ENCODE measurements at regions not wholly inside any gene's neighbourhood (a gene's known extent, or its start where the extent isn't known, plus 50 kb on each side); places are given as distances from the start of the nearest gene placed in this dataset.

GRCh38 chr2:142672698-142673097, 204.8 kb upstream of the KYNU start:
- DNase-seq = no peak
- Histone ChIP-seq H3K4me1 (ENCODE audit: control insufficient read depth in 1 of 2, insufficient read depth in 2 of 2, low read length in 2 of 2) (no peaks in the 10 kb centered on the region), H3K36me3 (ENCODE audit: control insufficient read depth in 1 of 2, insufficient read depth in 2 of 2, low read length in 1 of 2) (no peaks in the 10 kb centered on the region), H3K4me3 (ENCODE audit: low read length in 2 of 2) (no peak overlapping the region), H3K27ac (ENCODE audit: low read depth in 1 of 2, low read length in 2 of 2) (no peak overlapping the region), H3K27me3 (ENCODE audit: control insufficient read depth in 1 of 2, insufficient read depth in 2 of 2, low read length in 1 of 2) (no peaks in the 10 kb centered on the region), H3K9me3 (ENCODE audit: control insufficient read depth, low read length) (no peaks in the 10 kb centered on the region)
- intact Hi-C loops (cut with DNase I) = no loop called here
- WGBS, 2 donors = 76 to 77% methylated on average over 6 of the region's 6 CpGs
- no peak for ATAC-seq (ENCODE audit: low FRiP score)

- no peak for ATAC-seq (ENCODE audit: low FRiP score)
- H3K27me3 ChIP-seq (ENCODE audit: control insufficient read depth in 1 of 2, insufficient read depth in 2 of 2, low read length in 1 of 2) = no peaks in the 10 kb centered on the region
- no peak overlapping the region for H3K4me3 ChIP-seq (ENCODE audit: low read length in 2 of 2)
- H3K36me3 ChIP-seq (ENCODE audit: control insufficient read depth in 1 of 2, insufficient read depth in 2 of 2, low read length in 1 of 2) = no peaks in the 10 kb centered on the region
- H3K9me3 ChIP-seq (ENCODE audit: control insufficient read depth, low read length) = no peaks in the 10 kb centered on the region
- no peak overlapping the region for H3K27ac ChIP-seq (ENCODE audit: low read depth in 1 of 2, low read length in 2 of 2)
- intact Hi-C loops (cut with DNase I) = no loop called here
- H3K4me1 ChIP-seq (ENCODE audit: control insufficient read depth in 1 of 2, insufficient read depth in 2 of 2, low read length in 2 of 2) = no peaks in the 10 kb centered on the region
- DNase-seq = no peak
- WGBS, 2 donors = 15 to 26% methylated on average over 1 of the region's 1 CpG
Observed at GRCh38 chr2:142670362-142670761, 207.1 kb upstream of the KYNU start.

- ATAC-seq (ENCODE audit: low FRiP score) = no peak
Observed at GRCh38 chr2:142668420-142668819, 209.0 kb upstream of the KYNU start.

DNA sequence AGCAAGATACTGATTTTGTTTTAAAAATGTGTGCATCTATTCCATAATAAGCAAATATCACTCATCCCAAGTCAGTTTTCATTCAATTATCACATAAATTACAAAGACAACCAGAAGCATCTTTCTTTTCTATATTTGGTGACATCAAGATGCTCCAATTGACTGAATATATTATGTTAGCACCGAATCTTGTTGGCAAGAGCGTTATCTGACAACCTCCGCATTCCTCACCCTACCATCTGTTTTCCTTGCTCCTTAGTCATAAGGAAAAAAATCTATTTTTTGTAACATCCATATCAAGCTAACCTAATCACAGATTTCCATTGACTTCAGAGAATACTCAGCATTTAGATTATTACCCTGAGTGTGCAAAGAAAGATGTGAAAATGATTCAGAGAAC, 212.2 kb upstream of the KYNU start:
- WGBS, 2 donors = 77 to 81% methylated on average over 3 of the region's 3 CpGs
- no peak overlapping the region for H3K27ac ChIP-seq (ENCODE audit: low read depth in 1 of 2, low read length in 2 of 2)
- no peak for DNase-seq
- ATAC-seq (ENCODE audit: low FRiP score) = no peak
- H3K36me3 ChIP-seq (ENCODE audit: control insufficient read depth in 1 of 2, insufficient read depth in 2 of 2, low read length in 1 of 2) = no peaks in the 10 kb centered on the region
- no peak overlapping the region for H3K4me3 ChIP-seq (ENCODE audit: low read length in 2 of 2)
- no peaks in the 10 kb centered on the region for H3K27me3 ChIP-seq (ENCODE audit: control insufficient read depth in 1 of 2, insufficient read depth in 2 of 2, low read length in 1 of 2)
- no peaks in the 10 kb centered on the region for H3K9me3 ChIP-seq (ENCODE audit: control insufficient read depth, low read length)
- intact Hi-C loops (cut with DNase I) = no loop called here
- H3K4me1 ChIP-seq (ENCODE audit: control insufficient read depth in 1 of 2, insufficient read depth in 2 of 2, low read length in 2 of 2) = no peaks in the 10 kb centered on the region

More at GRCh38 chr2:142668420-142668819, 209.0 kb upstream of the KYNU start:
- H3K27ac ChIP-seq (ENCODE audit: low read depth in 1 of 2, low read length in 2 of 2) = no peak overlapping the region
- no peaks in the 10 kb centered on the region for H3K27me3 ChIP-seq (ENCODE audit: control insufficient read depth in 1 of 2, insufficient read depth in 2 of 2, low read length in 1 of 2)
- intact Hi-C loops (cut with DNase I) = no loop called here
- H3K9me3 ChIP-seq (ENCODE audit: control insufficient read depth, low read length) = no peaks in the 10 kb centered on the region
- H3K4me1 ChIP-seq (ENCODE audit: control insufficient read depth in 1 of 2, insufficient read depth in 2 of 2, low read length in 2 of 2) = no peaks in the 10 kb centered on the region
- no peak for DNase-seq
- 83 to 88% methylated on average over 3 of the region's 3 CpGs for WGBS, 2 donors
- H3K36me3 ChIP-seq (ENCODE audit: control insufficient read depth in 1 of 2, insufficient read depth in 2 of 2, low read length in 1 of 2) = no peaks in the 10 kb centered on the region
- H3K4me3 ChIP-seq (ENCODE audit: low read length in 2 of 2) = no peak overlapping the region

DNA sequence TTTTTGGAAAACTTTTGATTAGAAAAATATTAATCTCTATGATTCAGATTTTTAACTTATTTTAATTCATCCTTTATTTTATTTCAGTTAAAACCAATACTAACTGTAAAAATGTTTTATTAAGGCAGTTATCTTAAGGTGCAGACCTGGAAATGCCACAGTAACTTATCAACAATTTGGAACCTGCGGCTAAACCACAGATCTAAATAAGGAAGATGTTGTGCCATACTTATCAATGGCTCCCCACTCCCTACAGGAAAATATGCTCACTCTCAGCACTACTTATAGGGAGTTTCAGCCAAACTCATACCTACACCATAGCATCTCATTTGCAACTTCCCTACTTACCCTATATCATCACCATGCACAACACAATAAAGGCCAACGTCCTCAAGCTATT, 226.9 kb upstream of the KYNU start:
- H3K4me3 ChIP-seq (ENCODE audit: low read length in 2 of 2) = no peak overlapping the region
- no peak for ATAC-seq (ENCODE audit: low FRiP score)
- intact Hi-C loops (cut with DNase I) = no loop called here
- no peaks in the 10 kb centered on the region for H3K27me3 ChIP-seq (ENCODE audit: control insufficient read depth in 1 of 2, insufficient read depth in 2 of 2, low read length in 1 of 2)
- no peak for DNase-seq
- peaks cover 2% of the 10 kb centered on the region for H3K9me3 ChIP-seq (ENCODE audit: control insufficient read depth, low read length)
- WGBS, 2 donors = 79 to 83% methylated on average over 2 of the region's 2 CpGs
- H3K4me1 ChIP-seq (ENCODE audit: control insufficient read depth in 1 of 2, insufficient read depth in 2 of 2, low read length in 2 of 2) = no peaks in the 10 kb centered on the region
- no peaks in the 10 kb centered on the region for H3K36me3 ChIP-seq (ENCODE audit: control insufficient read depth in 1 of 2, insufficient read depth in 2 of 2, low read length in 1 of 2)
- H3K27ac ChIP-seq (ENCODE audit: low read depth in 1 of 2, low read length in 2 of 2) = no peak overlapping the region

GRCh38 chr2:142649581-142649980, 227.9 kb upstream of the KYNU start:
- ATAC-seq (ENCODE audit: low FRiP score) = no peak
- H3K4me3 ChIP-seq (ENCODE audit: low read length in 2 of 2) = no peak overlapping the region
- H3K36me3 ChIP-seq (ENCODE audit: control insufficient read depth in 1 of 2, insufficient read depth in 2 of 2, low read length in 1 of 2) = no peaks in the 10 kb centered on the region
- no peaks in the 10 kb centered on the region for H3K4me1 ChIP-seq (ENCODE audit: control insufficient read depth in 1 of 2, insufficient read depth in 2 of 2, low read length in 2 of 2)
- 78 to 87% methylated on average over 12 of the region's 12 CpGs for WGBS, 2 donors
- DNase-seq = no peak
- peaks cover 2% of the 10 kb centered on the region for H3K9me3 ChIP-seq (ENCODE audit: control insufficient read depth, low read length)
- intact Hi-C loops (cut with DNase I) = no loop called here
- H3K27me3 ChIP-seq (ENCODE audit: control insufficient read depth in 1 of 2, insufficient read depth in 2 of 2, low read length in 1 of 2) = no peaks in the 10 kb centered on the region
- H3K27ac ChIP-seq (ENCODE audit: low read depth in 1 of 2, low read length in 2 of 2) = no peak overlapping the region

GRCh38 chr2:142642650-142643049, 234.8 kb upstream of the KYNU start:
- no peaks in the 10 kb centered on the region for H3K27me3 ChIP-seq (ENCODE audit: control insufficient read depth in 1 of 2, insufficient read depth in 2 of 2, low read length in 1 of 2)
- H3K4me3 ChIP-seq (ENCODE audit: low read length in 2 of 2) = no peak overlapping the region
- WGBS, 2 donors = 80 to 84% methylated on average over 2 of the region's 2 CpGs
- no peaks in the 10 kb centered on the region for H3K36me3 ChIP-seq (ENCODE audit: control insufficient read depth in 1 of 2, insufficient read depth in 2 of 2, low read length in 1 of 2)
- DNase-seq (no peak), ATAC-seq (ENCODE audit: low FRiP score) (no peak)
- intact Hi-C loops (cut with DNase I) = no loop called here
- H3K9me3 ChIP-seq (ENCODE audit: control insufficient read depth, low read length) = no peaks in the 10 kb centered on the region
- no peak overlapping the region for H3K27ac ChIP-seq (ENCODE audit: low read depth in 1 of 2, low read length in 2 of 2)
- H3K4me1 ChIP-seq (ENCODE audit: control insufficient read depth in 1 of 2, insufficient read depth in 2 of 2, low read length in 2 of 2) = no peaks in the 10 kb centered on the region

DNA sequence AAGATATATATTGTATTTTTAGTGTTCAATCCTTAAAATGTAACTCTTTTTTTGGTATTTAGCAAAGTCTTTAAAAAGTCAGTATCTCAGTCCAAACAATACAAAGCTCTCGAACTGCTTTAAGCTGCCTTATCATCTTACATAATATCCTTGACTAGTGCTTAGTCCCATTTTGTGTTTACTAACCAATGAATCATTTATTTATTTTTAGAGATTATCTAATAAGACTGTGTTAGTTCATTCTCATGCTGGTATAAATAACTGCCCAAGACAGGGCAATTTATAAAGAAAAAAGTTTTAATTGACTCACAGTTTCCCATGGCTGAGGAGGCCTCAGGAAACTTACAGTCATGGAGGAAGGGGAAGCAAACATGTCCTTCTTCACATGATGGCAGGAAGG, 248.3 kb upstream of the KYNU start:
- Histone ChIP-seq H3K4me1 (ENCODE audit: control insufficient read depth in 1 of 2, insufficient read depth in 2 of 2, low read length in 2 of 2) (no peaks in the 10 kb centered on the region), H3K27me3 (ENCODE audit: control insufficient read depth in 1 of 2, insufficient read depth in 2 of 2, low read length in 1 of 2) (no peaks in the 10 kb centered on the region), H3K9me3 (ENCODE audit: control insufficient read depth, low read length) (no peaks in the 10 kb centered on the region), H3K36me3 (ENCODE audit: control insufficient read depth in 1 of 2, insufficient read depth in 2 of 2, low read length in 1 of 2) (no peaks in the 10 kb centered on the region), H3K27ac (ENCODE audit: low read depth in 1 of 2, low read length in 2 of 2) (no peak overlapping the region), H3K4me3 (ENCODE audit: low read length in 2 of 2) (no peak overlapping the region)
- intact Hi-C loops (cut with DNase I) = no loop called here
- ATAC-seq (ENCODE audit: low FRiP score) = no peak
- 0 to 5% methylated on average over 1 of the region's 1 CpG for WGBS, 2 donors
- DNase-seq = no peak

GRCh38 chr2:142621287-142621686, 256.2 kb upstream of the KYNU start:
- intact Hi-C loops (cut with DNase I) = no loop called here
- WGBS, 2 donors = 54 to 55% methylated on average over 2 of the region's 2 CpGs

More at GRCh38 chr2:142621287-142621686, 256.2 kb upstream of the KYNU start:
- Histone ChIP-seq H3K9me3 (ENCODE audit: control insufficient read depth, low read length) (no peaks in the 10 kb centered on the region), H3K27ac (ENCODE audit: low read depth in 1 of 2, low read length in 2 of 2) (no peak overlapping the region), H3K36me3 (ENCODE audit: control insufficient read depth in 1 of 2, insufficient read depth in 2 of 2, low read length in 1 of 2) (no peaks in the 10 kb centered on the region), H3K4me3 (ENCODE audit: low read length in 2 of 2) (no peak overlapping the region), H3K27me3 (ENCODE audit: control insufficient read depth in 1 of 2, insufficient read depth in 2 of 2, low read length in 1 of 2) (no peaks in the 10 kb centered on the region), H3K4me1 (ENCODE audit: control insufficient read depth in 1 of 2, insufficient read depth in 2 of 2, low read length in 2 of 2) (no peaks in the 10 kb centered on the region)
- no peak for ATAC-seq (ENCODE audit: low FRiP score)
- DNase-seq = no peak

Measured in aorta (tissue), 5 donors.